AG04450 (cell line): ENCODE measurements at regions not wholly inside any gene's neighbourhood (a gene's known extent, or its start where the extent isn't known, plus 50 kb on each side); places are given as distances from the start of the nearest gene placed in this dataset.
A peak's percentile ranks its signal among the peaks of the same experiment; 100 is the strongest.

Source experiments
- CTCF ChIA-PET: fragments of 300-600, 350-600 bp; formaldehyde crosslinking; extraction: SDS; loops from one replicate; lab custom pipeline; 2022; ENCODE audit warnings: antibody characterized with exemption, inconsistent platforms; lab: Charles Lee
- POLR2A ChIA-PET: fragments of 350-600 bp; formaldehyde crosslinking; extraction: SDS; loops from one replicate; lab custom pipeline; 2021; ENCODE audit warnings: antibody characterized with exemption, inconsistent platforms; lab: Yijun Ruan, JAX
- DNase-seq: peaks from one replicate; pipeline ENCODE4 v3.0.0-alpha.2; 2011; ENCODE audit warnings: low read depth, low spot score
- H3K27ac ChIP-seq: one replicate; pipeline ENCODE4 v1.5.1; 2012; ENCODE audit warnings: low read depth, low read length, control low read depth
- H3K27me3 ChIP-seq: one replicate; pipeline ENCODE4 v1.6.0; 2012; ENCODE audit warnings: low read length; ENCODE audit not compliant: control insufficient read depth, insufficient read depth
- H3K4me3 ChIP-seq: 2 replicates; pipeline ENCODE4 v1.5.1; 2011; ENCODE audit warnings: mild to moderate bottlenecking, low read depth, low read length, control low read depth
- H3K9me3 ChIP-seq: 2 replicates; pipeline ENCODE4 v1.5.1; 2012; ENCODE audit warnings: low read length; ENCODE audit not compliant: control insufficient read depth, insufficient read depth
- CTCF ChIP-seq: IDR thresholded peaks from 2 replicates; pipeline ENCODE4 v1.5.1; 2011; ENCODE audit warnings: low read depth, low read length, control low read depth, inconsistent platforms

- DNase-seq: no peak
- Histone ChIP-seq H3K4me3 (no peak overlapping the region), H3K27ac (no peak overlapping the region), H3K27me3 (peaks cover 3% of the 10 kb centered on the region), H3K9me3 (no peaks in the 10 kb centered on the region)
- ChIA-PET POLR2A (no interaction called here), CTCF (interaction anchor here (0.6 kb wide), 1 partner anchor 9 kb away, joined by 3 read pairs; no protein-coding TSS in a partner anchor)
- TF ChIP-seq CTCF: no peak
Measured at GRCh38 chr13:76157926-76158325, 521.8 kb downstream of the LMO7 start.

- POLR2A ChIA-PET: no interaction called here
- no peak overlapping the region for H3K27ac ChIP-seq
- no peaks in the 10 kb centered on the region for H3K9me3 ChIP-seq
- no peak for DNase-seq
- no peaks in the 10 kb centered on the region for H3K27me3 ChIP-seq
- no peak overlapping the region for H3K4me3 ChIP-seq
- no peak for TF ChIP-seq CTCF
- CTCF ChIA-PET: no interaction called here
Measured at GRCh38 chr13:76153239-76153638, 517.1 kb downstream of the LMO7 start.

GRCh38 chr13:76148926-76149325 lies 512.8 kb downstream of the LMO7 start:
- Histone ChIP-seq H3K27ac (peak overlapping the region; percentile 43), H3K4me3 (no peak overlapping the region), H3K9me3 (no peaks in the 10 kb centered on the region), H3K27me3 (no peaks in the 10 kb centered on the region)
- POLR2A ChIA-PET: no interaction called here
- no peak for TF ChIP-seq CTCF
- DNase-seq: peak; percentile 67
- CTCF ChIA-PET: interaction anchor here (0.6 to 1.6 kb wide), 3 partner anchors 9 to 325 kb away, joined by 3 to 6 read pairs (median 4); no protein-coding TSS in a partner anchor

- POLR2A ChIA-PET: no interaction called here
- Histone ChIP-seq H3K27me3 (no peaks in the 10 kb centered on the region), H3K27ac (no peak overlapping the region), H3K9me3 (no peaks in the 10 kb centered on the region), H3K4me3 (no peak overlapping the region)
- no peak for TF ChIP-seq CTCF
- no peak for DNase-seq
- CTCF ChIA-PET: interaction anchor here (1.0 to 1.6 kb wide), 2 partner anchors 272 to 326 kb away, joined by 4 to 6 read pairs; no protein-coding TSS in a partner anchor
Measured at GRCh38 chr13:76148374-76148773, 512.2 kb downstream of the LMO7 start.

- DNase-seq: no peak
- Histone ChIP-seq H3K27me3 (peaks cover 3% of the 10 kb centered on the region), H3K4me3 (no peak overlapping the region), H3K27ac (no peak overlapping the region), H3K9me3 (no peaks in the 10 kb centered on the region)
- ChIA-PET POLR2A (no interaction called here), CTCF (no interaction called here)
- no peak for TF ChIP-seq CTCF
Measured at GRCh38 chr13:76132532-76132931, 496.4 kb downstream of the LMO7 start.
